Daoy (cell line): ENCODE measurements at regions not wholly inside any gene's neighbourhood (a gene's known extent, or its start where the extent isn't known, plus 50 kb on each side); places are given as distances from the start of the nearest gene placed in this dataset.
"Not testable (repeated sequence)": the region's sequence is repeated elsewhere in the genome, so short reads cannot be mapped to it uniquely, and the experiment has no call there.

Experiments
- DNase-seq: peaks from one replicate; pipeline ENCODE4 v3.0.0-alpha.2; 2015; ENCODE audit warnings: low read depth

DNA sequence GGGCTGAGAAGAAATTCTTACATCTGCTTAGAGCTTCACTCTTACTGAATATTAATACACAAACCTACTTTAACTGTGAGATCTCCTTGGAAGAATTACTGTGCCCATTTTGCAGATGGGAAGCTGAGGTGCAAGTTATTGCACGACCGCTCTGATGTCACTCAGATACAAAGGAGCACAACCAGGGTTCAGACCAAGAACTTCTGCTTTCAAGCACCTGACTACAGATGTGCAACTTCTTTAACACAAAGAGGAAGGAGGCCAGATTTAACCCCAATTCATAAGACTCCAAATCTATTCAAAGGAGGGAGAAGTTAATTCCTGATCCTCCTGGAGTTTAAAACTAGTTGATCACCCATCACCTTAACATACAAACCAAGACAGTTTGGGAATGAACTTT, 232.6 kb downstream of the VRK1 start:
- no peak for DNase-seq

DNA sequence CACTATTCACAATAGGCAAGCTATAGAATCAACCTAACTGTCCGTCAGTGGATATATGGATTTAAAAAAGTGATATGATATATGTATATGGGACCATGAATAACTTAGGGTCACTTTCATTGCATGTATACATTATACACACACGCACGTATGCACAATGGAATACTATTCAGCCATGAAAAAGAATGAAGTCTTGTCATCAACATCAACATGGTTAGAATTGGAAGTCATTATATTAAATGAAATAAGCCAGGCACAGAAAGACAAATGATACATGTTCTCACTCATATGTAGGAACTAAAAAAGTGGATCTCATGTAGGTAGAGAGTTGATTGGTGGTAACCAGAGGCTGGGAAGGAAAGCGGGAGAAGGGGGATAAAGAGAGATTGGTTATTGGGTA, 234.3 kb downstream of the VRK1 start:
- DNase-seq, result no peak

DNA sequence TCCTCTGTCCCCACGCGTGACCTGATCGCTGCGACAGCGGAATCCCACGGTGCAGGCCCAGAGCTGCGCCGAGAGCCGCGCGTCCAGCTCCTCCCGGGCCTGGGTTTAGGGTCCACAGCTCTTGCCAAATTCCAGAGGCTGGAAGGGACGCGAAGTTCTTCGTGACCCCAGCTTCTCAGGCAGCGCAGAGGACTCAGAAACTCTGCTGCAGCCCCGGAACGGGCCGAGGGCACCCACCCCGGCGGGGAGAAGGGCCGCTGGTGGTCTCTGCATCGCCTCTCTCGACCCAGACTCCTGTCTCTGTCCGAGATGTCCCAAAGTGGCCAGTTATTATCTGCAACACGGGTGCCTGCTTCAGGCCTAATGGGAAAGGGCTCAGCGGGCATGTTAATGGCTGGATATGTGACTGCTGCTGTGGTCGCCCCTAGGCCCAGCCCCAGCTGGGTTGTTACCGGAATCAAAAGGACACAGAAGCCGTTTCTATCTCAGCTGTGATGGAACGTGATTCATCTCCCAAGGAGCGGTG, 236.4 kb downstream of the VRK1 start:
- DNase-seq, result no peak

DNA sequence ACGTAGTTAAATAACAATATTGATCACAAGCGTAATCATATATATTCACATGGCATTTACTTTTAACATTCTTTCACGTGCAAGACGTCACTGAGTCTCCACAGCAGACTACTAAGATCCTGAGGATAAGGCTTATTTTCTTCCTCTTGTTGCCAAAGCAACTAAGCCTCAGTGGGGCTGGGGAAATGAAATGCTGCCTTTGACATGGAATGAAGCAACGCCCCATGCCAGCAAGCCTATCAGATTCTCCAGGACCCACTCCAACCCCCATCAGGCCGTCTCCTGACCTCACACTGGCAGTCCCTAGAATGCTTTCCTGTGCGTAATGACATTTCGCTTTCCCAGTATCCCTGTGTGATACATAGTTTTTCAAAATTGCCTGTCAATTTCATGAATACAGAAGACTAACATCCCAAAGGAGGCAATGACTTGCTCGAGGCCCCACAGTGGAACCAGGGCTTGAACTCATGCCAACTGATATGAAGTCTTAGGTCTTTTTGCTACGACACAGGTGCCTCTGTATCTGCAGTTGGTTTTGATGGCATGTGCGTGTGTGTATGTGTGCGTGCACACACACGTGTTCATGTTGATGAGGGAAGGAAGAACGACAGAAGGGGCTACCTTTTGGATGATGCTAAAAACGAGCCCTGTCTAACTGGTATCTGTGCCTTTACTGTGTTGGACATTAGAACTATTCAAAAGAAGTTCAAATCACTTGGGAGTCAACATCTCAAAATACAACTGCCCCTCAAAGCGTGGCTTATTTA, 239.1 kb downstream of the VRK1 start:
- no peak for DNase-seq

DNA sequence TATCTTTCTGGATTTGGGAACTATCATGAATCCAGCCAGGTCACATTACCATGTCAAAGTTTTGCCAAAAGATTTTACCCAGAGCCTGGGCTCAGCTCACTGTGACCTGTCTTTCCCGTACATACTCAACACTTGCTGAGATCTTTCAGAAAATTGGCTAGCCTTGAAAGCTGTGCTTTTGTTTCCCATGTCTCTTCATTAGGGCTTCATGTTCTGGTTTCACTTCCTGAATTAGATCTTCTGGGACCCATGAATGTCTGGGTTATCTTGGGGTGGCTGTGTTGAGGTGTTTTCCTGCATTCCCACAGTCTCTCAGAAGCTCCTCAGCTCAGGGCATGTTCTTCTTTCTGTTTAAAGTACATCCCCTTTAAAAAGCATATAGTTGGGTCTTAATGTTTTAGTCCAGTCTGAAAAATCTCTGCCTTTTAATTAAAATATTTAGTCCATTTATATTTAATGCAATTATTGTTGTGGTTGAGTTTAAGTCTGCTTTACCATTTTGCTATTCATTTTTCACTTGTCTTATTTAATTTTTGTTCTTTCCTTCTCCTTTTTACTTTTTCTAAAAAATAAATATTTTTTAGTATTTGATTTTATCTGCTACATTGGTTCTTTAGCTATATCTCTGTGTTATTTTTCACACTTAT, 242.7 kb downstream of the VRK1 start:
- no peak for DNase-seq

DNA sequence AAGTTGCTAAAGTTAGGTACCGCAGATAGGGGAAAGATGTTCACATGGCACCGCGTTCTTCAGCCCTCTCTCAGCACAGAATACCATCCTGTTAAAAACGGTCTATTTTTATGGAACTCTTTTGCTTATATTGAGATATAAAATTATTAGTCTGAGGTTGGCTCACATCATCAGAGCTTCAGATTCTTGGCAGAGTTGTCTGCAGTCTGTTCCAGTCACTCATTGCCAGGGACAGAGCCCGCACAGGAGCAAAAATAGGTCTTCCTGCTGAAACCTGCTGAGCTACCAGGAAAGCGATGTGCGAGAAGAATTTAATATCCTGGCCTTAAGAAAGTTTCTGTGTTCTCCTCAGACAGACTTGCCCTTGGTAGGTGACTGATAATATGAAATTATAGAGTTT, 249.8 kb downstream of the VRK1 start:
- DNase-seq, result no peak

DNA sequence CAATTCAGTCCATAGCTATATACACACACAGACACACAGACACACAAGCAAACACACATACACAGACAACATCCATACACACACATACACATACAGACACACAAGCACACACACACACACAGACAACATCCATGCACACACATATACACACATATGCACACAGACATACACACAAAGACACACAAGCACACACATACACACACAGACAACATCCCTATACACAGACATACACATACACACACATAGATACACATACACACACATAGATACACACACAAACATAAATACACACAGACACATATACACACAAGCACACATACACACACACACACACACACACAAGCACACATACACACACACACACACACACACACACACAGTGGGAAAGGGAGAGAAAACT, 254.8 kb downstream of the VRK1 start:
- DNase-seq, result no peak

DNA sequence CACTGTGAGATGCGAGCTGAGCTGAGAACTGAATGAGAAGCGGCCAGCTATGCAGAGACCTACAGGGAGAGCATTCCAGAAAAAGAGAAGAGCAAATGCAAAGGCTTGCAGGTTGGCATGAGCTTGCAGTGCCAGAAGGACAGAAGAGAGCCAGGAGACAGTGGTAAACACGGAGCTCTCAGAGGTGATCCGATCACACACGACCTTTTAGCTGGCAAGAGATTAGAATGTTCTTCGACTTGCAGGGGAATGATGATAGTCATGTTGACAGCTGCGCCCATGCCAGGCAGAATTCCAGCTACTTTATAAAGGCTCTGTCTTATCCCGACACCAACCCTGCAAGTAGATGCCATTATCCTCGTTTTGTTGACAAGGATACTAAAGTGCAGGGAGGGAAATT, 256.8 kb downstream of the VRK1 start:
- DNase-seq, result no peak

DNA sequence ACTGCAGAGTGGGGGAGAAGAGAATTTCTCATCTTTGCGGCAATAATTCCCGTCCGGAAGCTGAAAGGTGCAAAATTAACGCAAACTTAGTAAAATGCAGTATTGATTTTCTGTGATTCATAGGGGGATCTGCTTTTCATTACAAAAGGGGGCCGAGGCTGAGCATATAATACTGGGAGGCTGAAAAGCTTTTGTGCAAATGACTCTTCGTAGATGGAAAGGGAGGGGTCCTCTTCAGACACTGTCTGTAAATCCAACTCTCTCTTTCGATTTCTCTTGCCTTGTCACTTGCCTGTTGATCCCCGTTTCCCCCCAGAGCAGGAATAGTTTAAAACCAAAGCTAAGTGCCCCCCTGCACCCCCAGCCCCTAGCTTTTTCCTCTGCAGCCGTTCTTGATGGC, 258.2 kb downstream of the VRK1 start:
- DNase-seq, result no peak

DNA sequence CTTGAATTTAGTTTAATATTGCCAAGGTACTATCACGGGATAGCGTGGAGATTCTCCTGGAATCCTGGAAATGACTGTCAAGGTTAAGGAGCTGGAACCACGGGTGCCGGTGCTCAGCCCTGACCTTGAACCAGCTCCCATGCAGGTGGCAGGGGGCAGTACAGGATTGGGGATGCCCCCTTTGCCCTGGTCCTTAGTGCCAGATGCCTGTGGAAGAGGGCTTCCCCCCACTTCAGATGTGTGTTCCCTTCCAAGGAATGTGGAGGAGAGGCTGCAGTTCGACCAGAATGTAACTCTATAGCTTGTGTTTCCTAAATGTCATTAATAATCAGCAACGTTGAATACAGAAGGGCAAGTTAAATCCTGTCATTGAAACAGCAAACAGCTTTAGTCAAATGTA, 258.9 kb downstream of the VRK1 start:
- DNase-seq, result peak; percentile 33

DNA sequence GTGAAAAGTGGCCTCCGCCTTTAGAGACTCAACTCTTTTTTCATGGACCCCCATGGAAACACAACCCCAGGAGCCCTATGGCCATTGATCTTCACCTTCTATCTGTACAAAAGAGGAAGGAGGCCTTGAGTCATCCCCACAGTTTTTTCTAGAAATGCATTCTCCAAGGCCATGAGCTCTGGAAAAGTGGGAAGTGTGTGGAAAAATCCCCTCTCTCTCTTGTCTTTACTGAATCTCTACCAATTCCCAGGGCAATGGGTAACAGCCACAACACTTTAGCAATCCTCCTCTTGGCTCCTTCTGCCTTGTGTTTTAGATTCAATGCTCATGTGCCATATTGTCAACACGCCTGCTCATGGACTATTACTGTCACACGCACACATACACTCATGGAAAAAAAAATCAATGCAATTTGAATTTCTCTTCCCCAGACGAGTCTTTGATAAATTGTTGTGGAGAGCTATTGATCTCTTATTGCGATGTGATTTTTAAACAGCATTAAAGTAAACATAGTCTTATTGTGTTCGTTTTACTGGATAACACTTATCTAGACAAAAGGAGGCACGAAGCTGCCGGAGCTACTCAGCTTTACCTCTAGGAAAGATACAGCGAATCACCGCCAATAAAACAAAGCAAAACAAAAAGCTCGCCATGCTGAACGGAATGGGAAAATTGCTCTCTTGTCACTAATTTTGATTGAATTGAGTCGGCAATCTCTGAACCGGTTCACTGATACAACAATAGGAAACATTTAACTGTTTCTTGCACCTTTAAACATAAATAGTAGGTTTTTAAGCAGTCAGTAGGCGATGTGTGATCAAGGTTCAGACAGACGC, 260.3 kb downstream of the VRK1 start:
- no peak for DNase-seq

DNA sequence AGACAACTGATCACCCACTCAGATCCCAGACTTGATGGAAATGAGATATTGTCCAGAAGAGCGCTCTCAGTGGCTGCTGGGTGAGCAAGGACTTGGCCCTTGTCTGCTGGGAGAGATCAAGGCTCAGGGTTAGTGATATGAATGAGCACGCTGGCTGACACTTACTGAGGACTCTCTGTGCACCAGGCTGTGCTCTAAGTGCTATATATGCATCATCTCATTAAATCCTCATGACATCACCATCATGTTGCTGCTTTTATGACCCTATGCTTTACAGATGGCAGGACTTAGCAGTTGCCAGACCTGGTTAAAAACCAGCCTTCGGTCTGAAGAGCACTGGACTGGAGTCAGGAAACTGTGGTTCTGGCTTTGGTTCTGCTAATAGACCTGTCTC, 260.9 kb downstream of the VRK1 start:
- DNase-seq, result peak; percentile 20

DNA sequence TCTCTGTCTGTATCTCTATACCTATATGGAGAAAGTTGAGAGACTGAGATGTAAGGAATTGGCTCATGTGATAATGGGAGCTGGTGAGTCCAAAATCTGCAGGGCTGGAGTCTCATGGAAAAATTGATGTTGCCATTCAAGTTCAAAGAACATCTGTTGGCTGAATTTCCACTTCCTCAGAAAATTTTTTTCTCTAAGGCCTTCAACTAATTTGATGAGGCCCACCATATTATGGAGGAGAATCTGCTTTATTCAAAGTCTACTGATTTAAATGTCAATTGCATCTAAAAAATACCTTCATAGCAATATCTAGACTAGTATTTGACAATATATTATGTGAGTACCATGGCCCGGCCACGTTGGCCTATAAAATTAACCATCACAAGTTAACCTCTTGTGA, 261.4 kb downstream of the VRK1 start:
- DNase-seq, result no peak

DNA sequence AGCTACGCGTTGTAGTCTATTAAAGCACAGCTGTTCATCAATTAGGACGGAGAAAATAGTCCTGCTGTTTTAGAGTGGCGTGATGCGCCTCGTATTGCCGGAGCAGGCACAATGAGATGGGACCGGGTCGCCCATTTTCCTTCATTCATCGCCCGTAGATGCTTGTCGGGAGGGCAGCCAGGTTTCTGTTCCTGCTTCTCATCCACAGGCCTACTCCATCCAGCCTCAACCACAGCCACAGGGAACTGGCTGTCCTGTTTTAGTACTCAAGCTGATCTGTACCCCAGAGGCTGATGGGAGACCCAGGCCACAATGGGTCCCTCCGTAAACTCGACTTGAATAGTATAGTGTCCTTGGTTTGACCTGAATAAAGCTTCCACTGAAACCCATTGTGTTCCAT, 264.0 kb downstream of the VRK1 start:
- DNase-seq, result no peak

DNA sequence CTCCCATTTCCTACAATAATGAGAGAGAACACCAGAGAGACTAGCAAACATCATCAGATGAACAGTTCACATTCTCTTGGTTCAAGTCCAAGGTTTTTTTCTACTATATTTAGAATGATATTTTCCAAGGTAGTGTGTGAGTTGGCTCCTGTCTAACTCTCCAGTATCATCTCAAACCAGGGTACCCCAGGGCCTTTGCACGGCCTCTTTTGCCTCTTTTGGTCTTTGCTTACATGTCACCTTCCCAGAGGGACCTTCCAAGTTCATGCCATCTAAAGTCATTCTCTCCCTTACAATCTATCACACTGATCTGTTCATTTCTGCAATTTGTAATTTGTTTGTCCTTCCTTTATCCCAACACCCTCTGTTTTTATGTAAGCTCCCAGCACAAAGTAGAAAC, 264.5 kb downstream of the VRK1 start:
- no peak for DNase-seq

DNA sequence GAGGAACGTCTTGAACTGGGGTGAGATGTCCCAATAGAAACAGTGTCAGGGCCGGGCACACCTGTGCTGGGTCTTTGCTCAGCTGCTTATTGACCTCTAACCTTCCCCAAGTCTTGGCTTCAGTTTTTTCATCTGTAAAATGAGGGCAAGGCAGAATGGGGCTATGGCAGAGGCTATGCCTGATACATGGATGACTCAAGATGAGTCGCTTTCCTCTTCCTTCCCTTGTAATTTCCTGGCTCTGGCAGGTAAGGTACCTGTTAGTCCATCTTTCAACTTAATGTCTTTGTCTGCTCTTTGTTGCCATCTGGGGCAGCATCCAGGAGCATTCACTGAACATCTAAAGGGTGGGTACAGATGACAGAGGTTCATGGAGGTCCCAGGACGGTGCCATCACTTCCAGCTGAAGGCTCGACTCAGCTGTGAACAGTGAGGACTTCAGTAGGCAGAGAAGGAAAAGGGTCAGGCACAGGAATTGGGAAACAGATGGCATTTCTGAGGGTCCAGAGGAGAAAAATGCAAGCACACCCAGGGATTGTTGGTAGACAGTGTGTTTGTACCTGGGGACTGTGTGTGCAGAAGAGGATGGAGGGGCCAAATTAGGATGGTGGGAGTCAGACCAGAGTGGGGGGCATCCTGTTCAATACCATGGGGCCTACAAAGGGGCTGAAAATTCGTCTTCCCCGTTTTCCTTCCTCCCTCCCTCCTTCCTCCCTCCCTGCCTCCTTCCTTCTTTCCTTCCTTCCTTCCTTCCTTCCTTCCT, 268.3 kb downstream of the VRK1 start:
- no peak for DNase-seq

DNA sequence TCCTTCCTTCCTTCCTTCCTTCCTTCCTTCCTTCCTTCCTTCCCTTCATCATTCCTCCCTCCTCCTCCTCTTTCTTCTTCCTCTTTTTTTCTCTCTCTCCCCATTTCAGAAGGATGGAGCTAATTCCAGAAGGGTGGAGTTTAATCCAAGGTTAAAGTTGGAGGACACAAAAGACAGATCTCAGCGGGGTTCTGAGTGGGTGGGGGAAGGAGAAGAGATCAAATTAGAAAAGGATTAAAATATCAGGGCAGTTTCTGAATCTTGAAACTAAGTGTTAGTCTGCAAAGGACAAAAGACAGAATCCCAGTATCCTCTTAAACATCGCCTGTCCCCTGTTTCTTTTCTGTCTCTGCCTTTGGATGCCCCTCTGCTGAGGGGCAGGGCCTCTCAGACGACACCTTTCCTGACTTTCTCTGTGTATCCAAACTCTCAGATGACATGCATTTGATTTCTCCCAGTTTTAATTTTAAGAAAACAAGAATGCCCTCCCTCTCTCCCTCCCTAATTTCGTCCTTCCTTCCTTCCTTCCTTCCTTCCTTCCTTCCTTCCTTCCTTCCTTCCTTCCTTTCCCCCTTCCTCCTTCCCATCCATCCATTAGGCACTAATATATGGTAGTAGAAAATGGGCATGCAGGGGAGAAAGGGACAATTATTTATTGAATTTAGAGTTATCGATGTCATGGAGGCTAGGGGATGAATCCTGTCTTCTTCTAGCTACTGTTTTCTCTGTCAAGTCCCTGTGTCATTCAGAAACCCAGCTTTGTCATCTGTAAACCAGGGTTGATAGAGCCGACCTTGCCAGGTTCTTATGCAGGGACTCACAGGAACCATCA, 269.1 kb downstream of the VRK1 start:
- no peak for DNase-seq

DNA sequence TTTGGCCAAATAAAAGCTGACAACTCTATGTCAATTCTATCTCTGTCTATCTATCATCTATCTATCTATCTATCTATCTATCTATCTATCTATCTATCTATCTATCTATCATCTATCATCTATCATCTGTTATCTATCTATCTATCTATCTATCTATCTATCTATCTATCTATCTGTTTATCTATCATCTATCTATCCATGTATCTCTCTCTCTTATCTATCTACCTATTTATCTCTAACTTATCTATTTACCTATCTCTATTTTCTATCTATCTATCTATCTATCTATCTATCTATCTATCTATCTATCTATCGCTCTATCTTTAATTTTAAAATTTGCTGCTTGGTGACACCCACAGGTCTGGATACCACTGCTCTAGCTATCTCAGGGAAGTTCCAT, 271.1 kb downstream of the VRK1 start:
- DNase-seq, result not testable (repeated sequence)

DNA sequence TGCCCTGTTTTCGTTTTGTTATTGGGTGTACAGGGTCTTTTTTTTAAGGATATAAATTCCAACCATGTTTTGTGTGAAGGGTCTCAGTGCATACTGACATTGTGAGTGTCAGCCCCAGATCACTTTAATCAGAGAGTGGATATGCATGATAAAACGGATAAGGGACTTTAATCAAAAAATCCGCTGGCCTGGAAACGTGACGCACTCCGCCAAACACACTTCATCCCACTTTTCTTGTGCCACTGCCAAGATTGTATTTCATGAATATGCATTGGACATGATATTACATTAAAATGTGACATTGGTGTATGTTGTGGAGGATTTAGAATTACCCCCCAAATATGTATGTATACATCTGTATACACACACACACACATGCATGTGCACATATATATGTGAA, 273.1 kb downstream of the VRK1 start:
- DNase-seq, result no peak

DNA sequence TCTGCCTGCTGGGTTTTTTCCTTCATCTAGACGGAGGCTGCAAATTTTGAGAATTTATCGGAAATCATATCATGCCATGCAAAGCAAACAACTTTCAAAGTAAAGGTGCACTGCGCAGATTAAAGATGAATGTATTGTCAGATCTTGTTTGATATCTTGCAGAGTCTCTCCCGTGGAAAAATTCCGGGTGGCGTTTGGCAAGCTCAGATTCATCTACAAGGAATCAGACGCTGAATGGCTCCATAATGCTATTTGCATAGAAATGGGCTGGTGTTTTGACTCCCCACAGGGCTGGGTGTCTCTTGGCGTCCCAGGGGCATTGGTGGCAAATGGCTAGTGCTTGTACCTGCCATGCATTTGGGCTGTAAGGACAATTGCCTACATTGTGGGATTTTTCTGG, 274.0 kb downstream of the VRK1 start:
- DNase-seq, result no peak

DNA sequence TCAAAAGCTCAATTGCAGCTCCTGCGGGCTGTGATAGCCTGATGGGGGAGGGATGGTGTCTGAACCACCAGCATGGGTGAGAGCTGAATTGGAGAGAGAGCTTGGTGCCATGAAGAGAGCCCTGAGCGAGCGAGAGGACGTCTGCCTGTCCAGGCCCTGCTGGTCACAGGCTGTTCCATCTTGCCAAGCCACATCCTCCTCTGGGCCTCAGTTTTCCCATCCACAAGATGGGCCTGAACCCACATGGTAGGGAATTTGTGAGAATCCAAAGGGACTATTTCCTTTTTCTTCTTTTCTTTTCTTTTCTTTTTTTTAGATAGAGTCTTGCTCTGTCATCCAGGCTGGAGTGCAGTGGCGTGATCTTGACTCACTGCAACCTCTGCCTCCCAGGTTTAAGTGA, 276.4 kb downstream of the VRK1 start:
- DNase-seq, result no peak
